ENCODE measurements at regions not wholly inside any gene's neighbourhood (a gene's known extent, or its start where the extent isn't known, plus 50 kb on each side); places are given as distances from the start of the nearest gene placed in this dataset.
A peak's percentile ranks its signal among the peaks of the same experiment; 100 is the strongest.
"Not testable (repeated sequence)": the region's sequence is repeated elsewhere in the genome, so short reads cannot be mapped to it uniquely, and the experiment has no call there.

DNA sequence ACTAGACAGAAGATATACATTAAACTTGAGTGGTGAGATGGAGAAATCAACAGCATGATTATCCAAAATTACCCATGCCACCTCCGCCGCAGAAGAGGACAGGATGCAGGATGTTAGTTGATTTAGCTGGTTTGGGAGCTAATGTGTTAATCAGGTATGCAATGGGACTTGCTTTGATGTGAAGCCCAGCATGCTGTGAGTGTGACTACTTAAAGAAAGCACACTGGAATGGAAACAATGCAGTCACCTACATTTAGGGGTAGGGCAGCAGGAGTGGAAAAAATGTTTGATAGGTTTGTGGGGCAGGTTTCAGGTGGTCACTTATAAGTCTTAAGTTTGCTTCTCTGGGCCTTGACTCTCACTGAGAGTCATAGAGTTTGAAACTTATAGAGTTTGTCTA is 170.0 kb upstream of the DAAM1 start:
- Histone ChIP-seq H3K36me3 (replicated peaks) (no peaks in the 10 kb centered on the region), H3K9me3 (no peaks in the 10 kb centered on the region), H3K27me3 (ENCODE audit: low read depth) (no peaks in the 10 kb centered on the region), H3K4me3 (no peak overlapping the region), H3K4me1 (no peaks in the 10 kb centered on the region)
- DNase-seq (ENCODE audit: low spot score in 2 of 2): no peak
- in situ Hi-C loops (cut with MboI; ENCODE audit: low sequenced_read_pairs): no loop called here

DNA sequence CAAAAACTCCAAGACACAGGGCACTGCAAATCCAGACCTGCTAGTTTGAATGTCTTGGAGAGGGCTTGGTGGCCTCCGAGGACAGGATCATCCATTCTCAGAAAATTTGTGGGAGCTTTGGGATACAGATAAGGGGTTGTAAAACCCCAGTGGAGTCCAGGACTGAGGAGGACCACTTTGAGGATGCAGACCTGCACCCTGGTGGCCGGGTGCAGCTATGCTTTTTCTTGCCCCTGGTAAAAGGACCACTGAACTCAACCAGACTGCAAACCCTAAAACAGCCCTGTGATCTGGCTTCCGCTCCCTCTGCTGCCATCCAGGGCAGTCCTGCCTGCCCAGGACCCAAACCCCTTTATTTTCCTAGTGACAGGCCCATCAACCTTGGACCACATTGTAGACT is 169.5 kb upstream of the DAAM1 start:
- H3K4me1 ChIP-seq: no peaks in the 10 kb centered on the region
- H3K4me3 ChIP-seq: no peak overlapping the region
- in situ Hi-C loops (cut with MboI; ENCODE audit: low sequenced_read_pairs): no loop called here
- no peaks in the 10 kb centered on the region for H3K9me3 ChIP-seq
- H3K27me3 ChIP-seq (ENCODE audit: low read depth): no peaks in the 10 kb centered on the region
- no peaks in the 10 kb centered on the region for H3K36me3 ChIP-seq (replicated peaks)
- DNase-seq (ENCODE audit: low spot score in 2 of 2): peak in 1 of 2 experiments; percentile 17

DNA sequence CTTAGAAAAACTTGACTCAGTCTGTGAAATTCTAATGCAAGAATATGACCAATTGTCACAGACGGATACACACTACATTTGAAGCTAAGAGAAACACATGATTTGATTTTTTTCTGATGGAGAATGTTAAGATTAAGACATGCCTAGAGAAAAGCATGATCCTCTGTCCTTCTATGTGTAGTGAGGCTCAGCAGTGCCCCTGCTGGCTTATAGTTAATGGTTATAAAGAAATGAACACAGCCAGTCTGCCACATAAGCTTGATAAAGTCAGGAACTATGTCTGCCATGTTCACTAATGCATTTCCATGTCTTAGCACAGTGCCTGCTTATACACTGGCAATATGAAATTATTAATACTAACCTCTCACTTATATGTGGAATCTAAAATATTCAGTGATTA is 168.1 kb upstream of the DAAM1 start:
- no peaks in the 10 kb centered on the region for H3K4me1 ChIP-seq
- peak; percentile 13 to 34 for DNase-seq (ENCODE audit: low spot score in 2 of 2)
- no peaks in the 10 kb centered on the region for H3K36me3 ChIP-seq (replicated peaks)
- peaks cover 11% of the 10 kb centered on the region for H3K27me3 ChIP-seq (ENCODE audit: low read depth)
- in situ Hi-C loops (cut with MboI; ENCODE audit: low sequenced_read_pairs): no loop called here
- H3K9me3 ChIP-seq: no peaks in the 10 kb centered on the region
- H3K4me3 ChIP-seq: no peak overlapping the region

DNA sequence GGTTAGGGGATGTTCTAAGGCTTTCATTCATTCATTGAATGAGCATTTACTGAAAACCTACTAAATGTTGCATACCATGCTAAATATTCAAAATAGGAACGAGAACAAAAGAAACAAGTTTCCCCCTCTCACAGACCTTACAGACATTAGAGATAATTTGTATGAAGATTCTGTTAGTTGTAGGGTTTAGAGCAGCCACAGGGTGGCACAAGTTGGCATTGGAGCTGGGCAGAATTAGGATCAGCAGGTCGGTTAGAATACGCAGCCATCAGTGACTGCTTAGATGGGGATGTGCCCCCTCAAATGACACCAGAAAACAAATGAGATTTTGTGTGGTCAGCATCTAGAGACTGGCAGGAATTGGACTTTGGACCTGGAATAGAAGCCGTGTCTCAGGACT is 166.3 kb upstream of the DAAM1 start:
- no peak overlapping the region for H3K4me3 ChIP-seq
- no peak for DNase-seq (ENCODE audit: low spot score in 2 of 2)
- no peaks in the 10 kb centered on the region for H3K4me1 ChIP-seq
- H3K27me3 ChIP-seq (ENCODE audit: low read depth): peaks cover 13% of the 10 kb centered on the region
- in situ Hi-C loops (cut with MboI; ENCODE audit: low sequenced_read_pairs): no loop called here
- no peaks in the 10 kb centered on the region for H3K9me3 ChIP-seq
- H3K36me3 ChIP-seq (replicated peaks): no peaks in the 10 kb centered on the region

DNA sequence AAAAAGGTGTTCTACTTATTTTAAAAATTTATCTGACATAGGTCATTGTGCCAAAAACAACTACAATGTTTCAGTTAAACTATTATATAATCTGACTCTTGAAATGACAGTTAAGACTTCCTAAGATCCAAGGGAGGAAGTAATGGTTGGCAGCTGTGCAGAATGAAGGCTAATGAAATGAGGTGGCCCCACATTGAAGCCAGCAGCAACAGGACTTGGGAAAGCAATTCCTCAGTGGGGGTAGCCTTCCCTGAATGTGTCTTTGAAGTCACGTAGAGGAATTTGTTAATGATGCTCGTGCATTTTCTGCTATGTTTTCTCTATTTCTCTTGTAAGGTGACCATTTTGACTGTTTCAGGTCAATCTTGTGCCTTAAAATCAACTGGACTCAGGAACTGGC is 162.4 kb upstream of the DAAM1 start:
- Histone ChIP-seq H3K27me3 (ENCODE audit: low read depth) (peaks cover 13% of the 10 kb centered on the region), H3K4me3 (no peak overlapping the region), H3K4me1 (no peaks in the 10 kb centered on the region), H3K9me3 (no peaks in the 10 kb centered on the region), H3K36me3 (replicated peaks) (no peaks in the 10 kb centered on the region)
- in situ Hi-C loops (cut with MboI; ENCODE audit: low sequenced_read_pairs): no loop called here
- DNase-seq (ENCODE audit: low spot score in 2 of 2): no peak

DNA sequence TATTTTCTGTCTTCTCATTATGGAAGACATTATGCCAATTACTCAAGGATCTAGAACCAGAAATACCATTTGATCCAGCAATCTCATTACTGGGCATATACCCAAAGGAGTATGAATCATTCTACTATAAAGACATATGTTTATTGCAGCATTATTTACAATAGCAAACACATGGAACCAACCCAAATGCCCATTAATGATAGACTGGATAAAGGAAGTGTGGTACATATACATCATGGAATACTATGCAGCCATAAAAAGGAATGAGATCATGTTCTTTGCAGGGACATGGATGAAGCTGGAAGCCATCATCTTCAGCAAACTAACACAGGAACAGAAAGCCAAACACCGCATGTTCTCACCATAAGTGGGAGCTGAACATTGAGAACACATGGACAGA is 161.8 kb upstream of the DAAM1 start:
- H3K36me3 ChIP-seq (replicated peaks); H3K4me3 ChIP-seq; in situ Hi-C loops (cut with MboI; ENCODE audit: low sequenced_read_pairs); H3K4me1 ChIP-seq; DNase-seq (ENCODE audit: low spot score in 2 of 2); H3K9me3 ChIP-seq: not testable (repeated sequence)
- peaks cover 13% of the 10 kb centered on the region for H3K27me3 ChIP-seq (ENCODE audit: low read depth)

DNA sequence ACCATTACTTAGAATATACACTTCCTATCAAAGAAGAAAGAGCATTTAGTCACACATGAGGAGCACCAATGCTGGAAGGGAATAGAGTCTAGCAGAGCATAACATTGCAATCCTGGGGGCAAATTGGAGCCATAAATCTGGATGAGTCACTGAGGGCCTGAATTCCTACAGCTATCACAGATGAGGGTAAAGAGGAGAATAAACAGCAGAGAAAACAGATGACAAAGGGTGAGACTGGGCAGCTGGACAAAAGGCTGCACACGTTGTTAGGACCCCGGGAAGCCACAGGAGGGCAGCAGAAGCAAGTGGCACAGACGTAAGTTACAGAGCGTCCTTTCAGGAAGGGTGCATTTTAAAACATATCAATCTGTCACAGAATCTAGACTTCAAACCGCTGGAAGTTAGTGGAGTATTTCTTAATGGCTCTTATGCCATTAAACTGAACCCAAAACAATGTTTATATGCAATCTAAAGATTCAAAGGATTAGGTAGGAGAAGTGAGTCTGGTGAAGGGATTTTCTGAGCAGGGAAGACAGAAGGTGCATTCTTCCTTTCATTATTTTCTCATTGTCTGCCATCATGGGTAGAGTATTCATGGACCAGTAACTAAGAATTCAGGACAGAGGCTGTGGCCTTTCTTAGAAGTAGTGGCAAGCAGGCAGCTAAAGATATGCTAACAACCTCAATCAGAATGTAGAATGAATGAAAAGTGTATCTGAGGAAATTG is 159.8 kb upstream of the DAAM1 start:
- in situ Hi-C loops (cut with MboI; ENCODE audit: low sequenced_read_pairs): no loop called here
- Histone ChIP-seq H3K36me3 (replicated peaks) (no peaks in the 10 kb centered on the region), H3K9me3 (no peaks in the 10 kb centered on the region), H3K4me3 (no peak overlapping the region), H3K4me1 (no peaks in the 10 kb centered on the region), H3K27me3 (ENCODE audit: low read depth) (peaks cover 13% of the 10 kb centered on the region)
- peak; percentile 67 to 79 for DNase-seq (ENCODE audit: low spot score in 2 of 2)

DNA sequence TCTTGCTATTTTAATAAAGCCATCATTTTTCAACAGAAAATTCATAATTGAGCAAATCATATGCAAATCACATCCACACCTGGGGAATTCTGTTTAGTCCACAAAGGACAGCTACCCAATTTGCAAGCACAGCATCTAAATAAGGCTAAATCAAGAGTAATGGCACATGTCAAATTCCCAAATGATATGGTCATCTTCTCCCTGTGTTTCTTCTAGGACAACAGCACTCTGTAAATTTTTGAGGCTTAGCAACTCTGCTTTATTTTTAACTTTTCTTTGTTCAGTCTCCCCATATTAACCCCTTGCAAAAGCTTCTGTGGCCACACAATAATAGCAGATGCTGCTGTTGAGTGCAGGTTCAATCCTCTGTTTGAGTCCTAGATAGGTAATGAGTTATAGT is 155.6 kb upstream of the DAAM1 start:
- H3K36me3 ChIP-seq (replicated peaks): no peaks in the 10 kb centered on the region
- in situ Hi-C loops (cut with MboI; ENCODE audit: low sequenced_read_pairs): no loop called here
- no peaks in the 10 kb centered on the region; the same call in 1 of the 2 replicates for H3K27me3 ChIP-seq (ENCODE audit: low read depth)
- H3K9me3 ChIP-seq: no peaks in the 10 kb centered on the region
- H3K4me3 ChIP-seq: no peak overlapping the region
- H3K4me1 ChIP-seq: no peaks in the 10 kb centered on the region
- no peak for DNase-seq (ENCODE audit: low spot score in 2 of 2)

DNA sequence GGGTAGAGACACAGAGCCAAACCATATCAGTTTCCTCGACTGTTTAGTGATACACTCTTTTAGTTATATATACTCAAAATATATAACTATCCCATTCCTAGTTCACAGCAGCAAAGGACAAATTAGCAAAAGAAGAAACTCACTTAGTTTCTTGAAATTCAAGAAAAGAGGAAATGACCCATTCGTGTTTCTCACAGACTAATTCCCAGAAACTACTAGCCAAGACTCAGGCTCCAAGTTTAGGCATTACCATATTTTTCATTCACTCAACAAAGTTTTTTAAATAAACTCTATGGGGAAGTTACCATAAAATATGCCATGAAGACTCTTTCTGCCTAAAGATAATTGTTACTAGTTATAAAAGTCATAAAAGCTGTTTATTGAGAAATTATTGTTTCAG is 152.3 kb upstream of the DAAM1 start:
- Histone ChIP-seq H3K27me3 (ENCODE audit: low read depth) (no peaks in the 10 kb centered on the region), H3K4me3 (no peak overlapping the region), H3K36me3 (replicated peaks) (no peaks in the 10 kb centered on the region), H3K4me1 (no peaks in the 10 kb centered on the region), H3K9me3 (no peaks in the 10 kb centered on the region)
- DNase-seq (ENCODE audit: low spot score in 2 of 2): no peak
- in situ Hi-C loops (cut with MboI; ENCODE audit: low sequenced_read_pairs): no loop called here

DNA sequence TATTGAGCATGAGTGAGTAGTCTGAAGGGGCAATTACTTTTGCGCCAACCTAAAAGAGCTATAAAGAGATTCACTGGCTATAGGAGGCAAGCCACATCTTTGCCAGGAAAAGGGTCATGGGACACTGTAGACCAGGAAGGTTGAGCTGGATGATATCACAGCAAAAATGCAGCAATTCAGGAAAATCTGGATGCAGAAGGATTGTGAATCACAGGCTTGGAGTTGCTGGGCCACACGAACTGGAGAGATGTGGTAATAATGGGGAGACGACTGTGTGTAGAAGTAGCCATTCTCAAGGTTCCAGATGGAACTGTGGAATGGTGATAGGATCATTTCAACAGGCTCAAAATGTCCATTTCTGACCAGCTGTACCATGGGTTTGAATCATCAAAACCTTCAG is 151.4 kb upstream of the DAAM1 start:
- no peak overlapping the region for H3K4me3 ChIP-seq
- DNase-seq (ENCODE audit: low spot score in 2 of 2): no peak
- H3K9me3 ChIP-seq: no peaks in the 10 kb centered on the region
- no peaks in the 10 kb centered on the region for H3K27me3 ChIP-seq (ENCODE audit: low read depth)
- H3K36me3 ChIP-seq (replicated peaks): no peaks in the 10 kb centered on the region
- no peaks in the 10 kb centered on the region for H3K4me1 ChIP-seq
- in situ Hi-C loops (cut with MboI; ENCODE audit: low sequenced_read_pairs): no loop called here

DNA sequence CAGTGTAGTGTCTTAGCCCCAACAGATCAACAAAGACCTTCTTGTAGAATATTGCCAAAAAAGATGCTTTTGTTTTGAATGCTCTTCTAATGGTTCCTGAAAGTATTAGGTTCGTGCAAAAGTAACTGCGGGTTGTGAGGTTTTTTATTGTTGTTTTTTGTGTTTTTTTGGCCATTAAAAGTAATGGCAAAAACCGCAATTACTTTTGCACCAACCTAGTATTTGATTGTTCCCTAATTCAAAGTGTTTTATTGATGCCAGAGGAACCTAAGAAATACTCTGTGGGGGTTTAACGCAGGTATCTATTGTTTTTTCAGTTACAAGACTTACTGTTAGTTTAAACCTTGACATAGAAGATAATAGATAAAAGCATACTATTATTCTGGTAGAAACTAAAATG is 150.8 kb upstream of the DAAM1 start:
- no peaks in the 10 kb centered on the region for H3K36me3 ChIP-seq (replicated peaks)
- no peaks in the 10 kb centered on the region for H3K9me3 ChIP-seq
- no peak overlapping the region for H3K4me3 ChIP-seq
- no peaks in the 10 kb centered on the region for H3K4me1 ChIP-seq
- H3K27me3 ChIP-seq (ENCODE audit: low read depth): no peaks in the 10 kb centered on the region
- DNase-seq (ENCODE audit: low spot score in 2 of 2): no peak
- in situ Hi-C loops (cut with MboI; ENCODE audit: low sequenced_read_pairs): no loop called here

DNA sequence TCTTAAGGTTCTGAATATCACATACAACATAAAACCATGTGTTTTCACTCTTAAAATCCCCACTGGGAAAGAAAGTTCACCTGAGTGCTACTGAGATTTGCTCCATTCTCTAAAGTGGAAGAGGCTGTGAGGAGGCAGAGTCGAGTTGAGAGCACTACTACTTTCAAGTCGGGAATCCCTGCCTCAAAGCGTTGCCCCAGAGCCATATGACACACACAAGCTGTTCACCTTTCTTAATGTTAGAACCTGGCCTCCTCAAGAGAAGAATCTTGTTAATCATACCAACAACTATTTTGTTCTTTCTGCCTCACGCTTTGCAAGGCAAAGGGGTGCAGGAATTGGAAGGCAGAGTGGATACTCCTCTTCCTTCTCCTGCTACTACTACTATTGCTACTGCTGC is 149.7 kb upstream of the DAAM1 start:
- DNase-seq (ENCODE audit: low spot score in 2 of 2): no peak
- no peaks in the 10 kb centered on the region for H3K36me3 ChIP-seq (replicated peaks)
- no peaks in the 10 kb centered on the region for H3K27me3 ChIP-seq (ENCODE audit: low read depth)
- H3K4me1 ChIP-seq: no peaks in the 10 kb centered on the region
- in situ Hi-C loops (cut with MboI; ENCODE audit: low sequenced_read_pairs): no loop called here
- H3K9me3 ChIP-seq: no peaks in the 10 kb centered on the region
- no peak overlapping the region for H3K4me3 ChIP-seq

DNA sequence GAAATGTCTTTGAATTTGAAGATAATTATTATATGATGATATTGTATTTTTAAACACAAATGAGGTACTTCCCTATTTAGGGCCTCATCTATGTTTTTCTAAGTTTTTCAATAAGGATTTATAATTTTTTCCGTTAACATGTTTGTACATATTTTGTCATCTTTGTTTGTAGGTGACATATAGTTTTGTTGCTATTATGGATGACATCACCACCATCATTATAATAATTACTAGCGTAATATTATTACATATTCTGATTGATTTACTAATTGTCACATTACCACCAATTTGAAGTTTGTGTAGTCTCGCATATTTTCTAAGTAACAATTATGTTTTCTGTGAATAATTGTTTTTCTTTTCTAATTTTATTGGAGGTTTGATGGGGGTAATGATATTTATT is 147.2 kb upstream of the DAAM1 start:
- no peak for DNase-seq (ENCODE audit: low spot score in 2 of 2)

DNA sequence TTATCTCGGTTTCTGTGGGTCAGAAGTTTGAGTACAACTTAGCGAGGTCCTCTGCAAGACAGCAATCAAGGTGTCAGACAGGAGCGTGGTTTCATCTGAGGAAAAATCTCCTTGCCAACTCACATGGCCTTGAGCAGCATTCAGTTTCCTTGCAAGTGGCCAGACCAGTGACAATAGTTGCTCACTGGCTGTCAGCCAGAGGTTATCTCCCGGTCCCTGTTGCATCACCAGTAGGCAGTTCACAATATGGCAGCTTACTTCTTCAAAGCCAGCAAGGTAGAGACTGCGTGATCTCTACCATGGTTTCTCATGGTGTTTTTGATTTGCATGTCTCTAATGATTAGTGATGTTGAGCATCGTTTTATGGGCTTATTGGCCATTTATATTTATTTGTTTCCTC is 143.8 kb upstream of the DAAM1 start:
- in situ Hi-C loops (cut with MboI; ENCODE audit: low sequenced_read_pairs): no loop called here
- Histone ChIP-seq H3K4me3 (no peak overlapping the region), H3K36me3 (replicated peaks) (no peaks in the 10 kb centered on the region), H3K9me3 (no peaks in the 10 kb centered on the region), H3K4me1 (no peaks in the 10 kb centered on the region), H3K27me3 (ENCODE audit: low read depth) (no peaks in the 10 kb centered on the region)
- no peak for DNase-seq (ENCODE audit: low spot score in 2 of 2)

More for the DNA sequence above, 147.2 kb upstream of the DAAM1 start:
- no peaks in the 10 kb centered on the region for H3K4me1 ChIP-seq
- in situ Hi-C loops (cut with MboI; ENCODE audit: low sequenced_read_pairs): no loop called here
- H3K4me3 ChIP-seq: no peak overlapping the region
- no peaks in the 10 kb centered on the region for H3K36me3 ChIP-seq (replicated peaks)
- H3K9me3 ChIP-seq: no peaks in the 10 kb centered on the region
- H3K27me3 ChIP-seq (ENCODE audit: low read depth): no peaks in the 10 kb centered on the region

DNA sequence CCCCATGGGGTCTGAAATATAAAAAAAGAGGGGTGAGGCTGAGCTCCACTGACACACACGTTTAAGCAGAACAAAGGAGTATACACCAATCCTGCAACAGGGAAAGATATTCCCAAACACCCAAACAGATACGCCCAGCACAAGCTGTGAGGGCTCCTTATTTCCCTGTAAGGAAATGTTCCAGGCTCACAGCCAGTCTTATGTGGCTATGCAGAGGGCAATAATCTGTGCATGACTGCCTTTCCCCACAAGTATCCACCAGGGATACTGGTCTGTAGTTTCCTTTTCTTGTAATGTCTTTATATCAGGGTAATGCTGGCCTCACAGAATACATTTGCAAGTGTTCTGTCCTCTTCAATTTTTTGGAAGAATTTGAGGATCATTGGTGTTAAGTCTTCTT is 141.7 kb upstream of the DAAM1 start:
- DNase-seq (ENCODE audit: low spot score in 2 of 2): no peak
- no peaks in the 10 kb centered on the region for H3K9me3 ChIP-seq
- no peaks in the 10 kb centered on the region; the same call in 1 of the 2 replicates for H3K27me3 ChIP-seq (ENCODE audit: low read depth)
- no peak overlapping the region for H3K4me3 ChIP-seq
- in situ Hi-C loops (cut with MboI; ENCODE audit: low sequenced_read_pairs): no loop called here
- H3K36me3 ChIP-seq (replicated peaks): no peaks in the 10 kb centered on the region
- no peaks in the 10 kb centered on the region for H3K4me1 ChIP-seq
